GM12874 (cell line): ENCODE measurements at regions not wholly inside any gene's neighbourhood (a gene's known extent, or its start where the extent isn't known, plus 50 kb on each side); places are given as distances from the start of the nearest gene placed in this dataset.

Experiments used
- CTCF ChIP-seq: IDR thresholded peaks from 2 replicates; pipeline ENCODE4 v1.5.1; 2011; ENCODE audit warnings: low read depth, mild to moderate bottlenecking, control low read depth, low read length, moderate library complexity; ENCODE audit not compliant: insufficient read depth

- no peak for TF ChIP-seq CTCF
Observed at GRCh38 chr1:73576083-73576482, 621.9 kb downstream of the LRRIQ3 start.

DNA sequence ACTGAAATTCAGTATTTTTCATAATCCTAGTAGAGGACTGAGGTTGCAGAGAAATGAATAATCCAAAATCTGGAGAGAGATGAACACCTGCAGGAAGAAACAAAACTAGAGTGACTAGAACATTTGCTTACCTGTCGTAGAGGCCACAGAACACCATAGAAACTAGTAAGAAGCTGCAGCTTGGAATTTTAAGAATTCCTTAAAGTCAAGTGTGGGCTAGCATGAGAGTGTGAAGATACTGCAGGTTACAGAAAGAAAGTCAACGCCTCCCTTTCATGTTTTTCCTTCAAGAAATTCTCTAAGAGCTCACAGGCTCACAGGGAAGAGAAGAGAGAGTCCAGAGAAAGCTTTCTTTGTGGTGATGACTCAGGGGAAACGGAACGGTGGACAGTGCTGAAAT lies 633.7 kb downstream of the LRRIQ3 start:
- no peak for TF ChIP-seq CTCF

GRCh38 chr1:73556270-73556669 lies 641.7 kb downstream of the LRRIQ3 start:
- no peak for TF ChIP-seq CTCF

GRCh38 chr1:73537400-73537799 lies 660.6 kb downstream of the LRRIQ3 start:
- TF ChIP-seq CTCF = no peak

DNA sequence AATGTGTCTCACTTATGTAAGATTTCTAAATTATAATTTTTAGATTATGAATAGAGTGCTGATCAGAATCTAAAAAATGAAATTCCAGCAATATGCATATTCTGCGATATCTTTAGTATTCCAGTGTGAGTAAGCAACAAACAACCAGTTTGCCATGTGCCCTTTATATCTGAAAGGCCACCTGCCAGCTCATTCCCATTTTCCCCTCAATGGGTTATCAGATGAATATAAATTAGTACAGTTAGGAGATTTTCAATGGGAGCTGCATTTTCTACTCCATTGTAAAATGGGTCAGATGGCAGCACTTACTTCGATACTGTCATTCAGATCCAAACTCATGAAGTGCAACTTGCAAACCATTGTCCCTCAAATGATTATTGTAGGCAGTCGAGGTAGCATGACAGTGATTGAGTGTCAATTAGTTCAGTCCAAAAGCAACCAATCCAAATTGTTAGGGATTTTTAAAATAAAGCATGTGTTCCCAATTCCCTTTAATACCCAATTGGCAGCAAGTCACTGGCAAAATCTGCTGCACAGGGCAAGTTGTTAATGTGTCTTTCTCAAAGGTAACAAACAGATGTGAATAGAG lies 680.3 kb downstream of the LRRIQ3 start:
- TF ChIP-seq CTCF = no peak

- no peak for TF ChIP-seq CTCF
Observed at GRCh38 chr1:73516451-73516850, 681.5 kb downstream of the LRRIQ3 start.

DNA sequence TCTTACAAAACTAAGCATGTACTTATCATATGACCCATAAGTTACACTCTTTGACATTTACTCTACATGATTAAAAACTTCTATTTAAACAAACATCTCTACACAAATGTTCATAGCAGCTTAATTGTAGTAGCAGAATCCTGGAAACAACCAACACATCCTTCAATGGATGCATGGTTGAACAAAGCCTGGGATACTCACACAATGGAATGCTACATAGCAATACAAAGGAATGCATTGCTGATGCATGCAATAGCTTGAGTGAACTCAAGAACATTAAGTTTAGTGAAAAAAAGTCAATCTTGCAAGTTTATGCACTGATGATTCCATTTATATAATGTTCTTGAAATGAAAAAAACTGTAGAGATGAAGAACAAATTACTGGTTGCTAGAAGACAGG lies 686.9 kb downstream of the LRRIQ3 start:
- no peak for TF ChIP-seq CTCF
